ENCODE measurements at regions not wholly inside any gene's neighbourhood (a gene's known extent, or its start where the extent isn't known, plus 50 kb on each side); places are given as distances from the start of the nearest gene placed in this dataset.
A peak's percentile ranks its signal among the peaks of the same experiment; 100 is the strongest.

- Mint-ChIP-seq H3K27ac (no peak overlapping the region), H3K27me3 (ENCODE audit: low read depth) (peaks cover 20% of the 10 kb centered on the region), H3K4me1 (ENCODE audit: low read depth) (peaks cover 46% of the 10 kb centered on the region), H3K9me3 (ENCODE audit: insufficient read depth) (no peaks in the 10 kb centered on the region), H3K36me3 (ENCODE audit: low read depth) (no peaks in the 10 kb centered on the region), H3K4me3 (peak overlapping the region; percentile 62)
- POLR2A ChIA-PET, result interaction anchor here (0.5 to 3.4 kb wide), 6 partner anchors 19 to 344 kb away, joined by 3 to 13 read pairs (median 4); partner anchors contain the start of gene IER5L
- CTCF ChIA-PET, result interaction anchor here (0.8 to 1.1 kb wide), 3 partner anchors 24 to 141 kb away, joined by 3 to 4 read pairs (median 3); no protein-coding TSS in a partner anchor
- ATAC-seq, result no peak
- peak; percentile 41 for DNase-seq
Observed at GRCh38 chr9:129483415-129484351, 137.2 kb downstream of the C9orf50 start.

GRCh38 chr9:129482521-129483414, 138.1 kb downstream of the C9orf50 start:
- peak; percentile 30 for ATAC-seq
- H3K4me3 Mint-ChIP-seq, result peak overlapping the region; percentile 62
- CTCF ChIA-PET, result interaction anchor here (1.0 to 1.1 kb wide), 2 partner anchors 129 to 142 kb away, joined by 3 to 4 read pairs; no protein-coding TSS in a partner anchor
- peaks cover 22% of the 10 kb centered on the region for H3K27me3 Mint-ChIP-seq (ENCODE audit: low read depth)
- POLR2A ChIA-PET, result interaction anchor here (1.0 to 3.4 kb wide), 5 partner anchors 18 to 343 kb away, joined by 3 to 13 read pairs (median 4); partner anchors contain the start of gene IER5L
- no peak for DNase-seq
- no peak overlapping the region for H3K27ac Mint-ChIP-seq
- peaks cover 41% of the 10 kb centered on the region for H3K4me1 Mint-ChIP-seq (ENCODE audit: low read depth)
- H3K36me3 Mint-ChIP-seq (ENCODE audit: low read depth), result no peaks in the 10 kb centered on the region
- H3K9me3 Mint-ChIP-seq (ENCODE audit: insufficient read depth), result no peaks in the 10 kb centered on the region

GRCh38 chr9:129481810-129482511, 138.9 kb downstream of the C9orf50 start:
- Mint-ChIP-seq H3K4me1 (ENCODE audit: low read depth) (peaks cover 37% of the 10 kb centered on the region), H3K27me3 (ENCODE audit: low read depth) (peaks cover 22% of the 10 kb centered on the region), H3K36me3 (ENCODE audit: low read depth) (no peaks in the 10 kb centered on the region), H3K4me3 (peak overlapping the region; percentile 15), H3K27ac (no peak overlapping the region), H3K9me3 (ENCODE audit: insufficient read depth) (no peaks in the 10 kb centered on the region)
- CTCF ChIA-PET, result no interaction called here
- DNase-seq, result no peak
- POLR2A ChIA-PET, result no interaction called here
- no peak for ATAC-seq

- ATAC-seq (no peak), DNase-seq (no peak)
- CTCF ChIA-PET, result no interaction called here
- Mint-ChIP-seq H3K27me3 (ENCODE audit: low read depth) (peaks cover 22% of the 10 kb centered on the region), H3K36me3 (ENCODE audit: low read depth) (no peaks in the 10 kb centered on the region), H3K9me3 (ENCODE audit: insufficient read depth) (no peaks in the 10 kb centered on the region), H3K27ac (no peak overlapping the region), H3K4me1 (ENCODE audit: low read depth) (peaks cover 34% of the 10 kb centered on the region), H3K4me3 (peak overlapping the region; percentile 15)
- POLR2A ChIA-PET, result no interaction called here
Observed at GRCh38 chr9:129481424-129481809, 139.5 kb downstream of the C9orf50 start.

- no peak overlapping the region for H3K27ac Mint-ChIP-seq
- ChIA-PET CTCF (no interaction called here), POLR2A (interaction anchor here (1.6 kb wide), 1 partner anchor 22 kb away, joined by 4 read pairs; no protein-coding TSS in a partner anchor)
- H3K27me3 Mint-ChIP-seq (ENCODE audit: low read depth), result peaks cover 22% of the 10 kb centered on the region
- no peak overlapping the region for H3K4me3 Mint-ChIP-seq
- no peaks in the 10 kb centered on the region for H3K36me3 Mint-ChIP-seq (ENCODE audit: low read depth)
- peaks cover 28% of the 10 kb centered on the region for H3K4me1 Mint-ChIP-seq (ENCODE audit: low read depth)
- no peaks in the 10 kb centered on the region for H3K9me3 Mint-ChIP-seq (ENCODE audit: insufficient read depth)
- ATAC-seq (no peak), DNase-seq (no peak)
Observed at GRCh38 chr9:129480745-129481144, 140.2 kb downstream of the C9orf50 start.

- Mint-ChIP-seq H3K4me1 (ENCODE audit: low read depth) (peaks cover 23% of the 10 kb centered on the region), H3K27ac (no peak overlapping the region), H3K36me3 (ENCODE audit: low read depth) (no peaks in the 10 kb centered on the region), H3K27me3 (ENCODE audit: low read depth) (peaks cover 22% of the 10 kb centered on the region), H3K9me3 (ENCODE audit: insufficient read depth) (peaks cover under 1% of the 10 kb centered on the region), H3K4me3 (no peak overlapping the region)
- POLR2A ChIA-PET, result interaction anchor here (1.6 kb wide), 1 partner anchor 22 kb away, joined by 4 read pairs; no protein-coding TSS in a partner anchor
- CTCF ChIA-PET, result no interaction called here
- no peak for DNase-seq
- ATAC-seq, result no peak
Observed at GRCh38 chr9:129480227-129480626, 140.7 kb downstream of the C9orf50 start.

GRCh38 chr9:129479631-129480011, 141.3 kb downstream of the C9orf50 start:
- CTCF ChIA-PET, result no interaction called here
- H3K27me3 Mint-ChIP-seq (ENCODE audit: low read depth), result peaks cover 22% of the 10 kb centered on the region
- H3K4me3 Mint-ChIP-seq, result no peak overlapping the region

GRCh38 chr9:129478961-129479630, 141.8 kb downstream of the C9orf50 start:
- ChIA-PET POLR2A (interaction anchor here (1.6 kb wide), 1 partner anchor 20 kb away, joined by 4 read pairs; no protein-coding TSS in a partner anchor), CTCF (no interaction called here)
- H3K4me1 Mint-ChIP-seq (ENCODE audit: low read depth), result peaks cover 14% of the 10 kb centered on the region
- H3K4me3 Mint-ChIP-seq, result no peak overlapping the region
- H3K36me3 Mint-ChIP-seq (ENCODE audit: low read depth), result peaks cover 2% of the 10 kb centered on the region
- DNase-seq, result no peak
- ATAC-seq, result no peak
- H3K9me3 Mint-ChIP-seq (ENCODE audit: insufficient read depth), result peaks cover 6% of the 10 kb centered on the region
- H3K27ac Mint-ChIP-seq, result no peak overlapping the region
- peaks cover 22% of the 10 kb centered on the region for H3K27me3 Mint-ChIP-seq (ENCODE audit: low read depth)

More at GRCh38 chr9:129479631-129480011, 141.3 kb downstream of the C9orf50 start:
- POLR2A ChIA-PET, result interaction anchor here (1.6 kb wide), 1 partner anchor 21 kb away, joined by 4 read pairs; no protein-coding TSS in a partner anchor
- peaks cover 19% of the 10 kb centered on the region for H3K4me1 Mint-ChIP-seq (ENCODE audit: low read depth)
- ATAC-seq, result no peak
- no peak for DNase-seq
- H3K36me3 Mint-ChIP-seq (ENCODE audit: low read depth), result peaks cover 2% of the 10 kb centered on the region
- no peak overlapping the region for H3K27ac Mint-ChIP-seq
- peaks cover 6% of the 10 kb centered on the region for H3K9me3 Mint-ChIP-seq (ENCODE audit: insufficient read depth)

- H3K4me3 Mint-ChIP-seq, result no peak overlapping the region
- H3K4me1 Mint-ChIP-seq (ENCODE audit: low read depth), result peaks cover 8% of the 10 kb centered on the region
- peaks cover 2% of the 10 kb centered on the region for H3K36me3 Mint-ChIP-seq (ENCODE audit: low read depth)
- ChIA-PET CTCF (no interaction called here), POLR2A (no interaction called here)
- H3K27me3 Mint-ChIP-seq (ENCODE audit: low read depth), result peaks cover 22% of the 10 kb centered on the region
- peaks cover 6% of the 10 kb centered on the region for H3K9me3 Mint-ChIP-seq (ENCODE audit: insufficient read depth)
- no peak overlapping the region for H3K27ac Mint-ChIP-seq
- ATAC-seq (no peak), DNase-seq (no peak)
Observed at GRCh38 chr9:129478461-129478860, 142.4 kb downstream of the C9orf50 start.

- DNase-seq (no peak), ATAC-seq (no peak)
- Mint-ChIP-seq H3K27me3 (ENCODE audit: low read depth) (peaks cover 22% of the 10 kb centered on the region), H3K9me3 (ENCODE audit: insufficient read depth) (peaks cover 6% of the 10 kb centered on the region), H3K4me1 (ENCODE audit: low read depth) (peaks cover 12% of the 10 kb centered on the region), H3K27ac (no peak overlapping the region), H3K36me3 (ENCODE audit: low read depth) (peaks cover 2% of the 10 kb centered on the region), H3K4me3 (no peak overlapping the region)
- ChIA-PET CTCF (no interaction called here), POLR2A (no interaction called here)
Observed at GRCh38 chr9:129476821-129477611, 143.9 kb downstream of the C9orf50 start.

Data from activated CD8-positive, alpha-beta T cell treated with anti-CD3 and anti-CD28 coated beads, Interleukin-2, amount 10 ng/mL, durations not matched to agents 7 days and 5 days (primary cell).